A673 (cell line): ENCODE measurements at regions not wholly inside any gene's neighbourhood (a gene's known extent, or its start where the extent isn't known, plus 50 kb on each side); places are given as distances from the start of the nearest gene placed in this dataset.

ENCODE experiments used
- CTCF ChIP-seq: fragments of 300-800, 200-600 bp; sonication (generic); conservative IDR thresholded peaks from 2 replicates; pipeline ENCODE4 v1.5.1; 2017; ENCODE audit warnings: low read depth, mild to moderate bottlenecking, antibody characterized with exemption, low read length, moderate library complexity, mixed read lengths
- EZH2 ChIP-seq: fragments of 200-600 bp; sonication (generic); IDR thresholded peaks from 2 replicates; pipeline ENCODE4 v1.6.1; 2017; ENCODE audit warnings: borderline replicate concordance, low read depth, mild to moderate bottlenecking, mixed read lengths, antibody characterized with exemption, low read length; ENCODE audit not compliant: poor library complexity, severe bottlenecking

- TF ChIP-seq CTCF (no peak), EZH2 (no peak)
Observed at GRCh38 chr12:42985506-42985905, 396.0 kb upstream of the PRICKLE1 start.
